ENCODE measurements at regions not wholly inside any gene's neighbourhood (a gene's known extent, or its start where the extent isn't known, plus 50 kb on each side); places are given as distances from the start of the nearest gene placed in this dataset.

DNA sequence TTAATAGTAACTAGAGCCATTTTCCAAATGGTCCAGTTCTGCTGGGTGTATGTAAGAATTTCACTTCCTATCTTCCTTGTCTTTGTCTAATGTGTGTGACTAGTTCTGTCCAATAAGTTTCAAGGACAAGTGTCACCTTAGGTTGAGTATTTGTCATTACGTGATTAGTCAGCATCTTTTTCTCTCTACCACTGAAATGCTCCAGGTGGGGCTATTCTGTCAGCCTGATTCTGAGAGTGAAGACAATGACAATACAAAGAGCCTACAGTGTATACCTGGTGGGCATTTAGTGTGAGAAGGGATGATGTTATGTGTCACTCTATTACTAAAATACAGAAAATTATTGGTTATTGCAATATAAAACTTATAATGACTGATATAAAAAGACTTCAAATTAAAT, 876.3 kb downstream of the C4orf33 start:
- intact Hi-C loops (cut with DNase I) = no loop called here
- H3K27me3 ChIP-seq (ENCODE audit: low read depth) = no peaks in the 10 kb centered on the region
- no peak overlapping the region for H3K4me3 ChIP-seq
- no peaks in the 10 kb centered on the region for H3K36me3 ChIP-seq
- ATAC-seq (no peak), DNase-seq (no peak)
- TF ChIP-seq, protein P1, sequence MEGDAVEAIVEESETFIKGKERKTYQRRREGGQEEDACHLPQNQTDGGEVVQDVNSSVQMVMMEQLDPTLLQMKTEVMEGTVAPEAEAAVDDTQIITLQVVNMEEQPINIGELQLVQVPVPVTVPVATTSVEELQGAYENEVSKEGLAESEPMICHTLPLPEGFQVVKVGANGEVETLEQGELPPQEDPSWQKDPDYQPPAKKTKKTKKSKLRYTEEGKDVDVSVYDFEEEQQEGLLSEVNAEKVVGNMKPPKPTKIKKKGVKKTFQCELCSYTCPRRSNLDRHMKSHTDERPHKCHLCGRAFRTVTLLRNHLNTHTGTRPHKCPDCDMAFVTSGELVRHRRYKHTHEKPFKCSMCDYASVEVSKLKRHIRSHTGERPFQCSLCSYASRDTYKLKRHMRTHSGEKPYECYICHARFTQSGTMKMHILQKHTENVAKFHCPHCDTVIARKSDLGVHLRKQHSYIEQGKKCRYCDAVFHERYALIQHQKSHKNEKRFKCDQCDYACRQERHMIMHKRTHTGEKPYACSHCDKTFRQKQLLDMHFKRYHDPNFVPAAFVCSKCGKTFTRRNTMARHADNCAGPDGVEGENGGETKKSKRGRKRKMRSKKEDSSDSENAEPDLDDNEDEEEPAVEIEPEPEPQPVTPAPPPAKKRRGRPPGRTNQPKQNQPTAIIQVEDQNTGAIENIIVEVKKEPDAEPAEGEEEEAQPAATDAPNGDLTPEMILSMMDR (IDR thresholded peaks at IDR 0.05) = no peak
- no peaks in the 10 kb centered on the region for H3K9me3 ChIP-seq
- no peak overlapping the region for H3K27ac ChIP-seq
- H3K4me1 ChIP-seq = no peaks in the 10 kb centered on the region

DNA sequence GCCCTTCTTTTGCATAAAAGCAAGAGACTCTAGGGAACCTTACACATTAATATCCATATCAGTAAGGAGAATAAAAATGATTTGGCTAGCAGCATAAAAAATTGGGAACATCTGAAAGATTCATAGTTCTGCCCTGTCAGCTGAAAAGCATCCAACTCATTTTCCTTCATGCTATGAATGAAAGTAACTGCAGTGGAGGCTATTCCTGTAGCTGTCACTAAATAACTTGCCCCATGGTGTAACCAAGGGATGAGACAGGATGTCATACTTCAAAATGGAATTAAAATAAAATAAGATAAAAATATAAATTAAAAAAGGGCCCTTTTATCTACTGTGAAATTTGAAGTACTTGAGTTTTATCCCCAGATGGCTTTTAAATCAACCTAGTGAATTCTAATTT, 878.8 kb downstream of the C4orf33 start:
- no peaks in the 10 kb centered on the region for H3K9me3 ChIP-seq
- TF ChIP-seq, protein P1 (IDR thresholded peaks at IDR 0.05) = no peak
- intact Hi-C loops (cut with DNase I) = no loop called here
- H3K4me3 ChIP-seq = no peak overlapping the region
- H3K36me3 ChIP-seq = no peaks in the 10 kb centered on the region
- ATAC-seq = no peak
- H3K27me3 ChIP-seq (ENCODE audit: low read depth) = no peaks in the 10 kb centered on the region
- no peak for DNase-seq
- no peaks in the 10 kb centered on the region for H3K4me1 ChIP-seq
- H3K27ac ChIP-seq = no peak overlapping the region

DNA sequence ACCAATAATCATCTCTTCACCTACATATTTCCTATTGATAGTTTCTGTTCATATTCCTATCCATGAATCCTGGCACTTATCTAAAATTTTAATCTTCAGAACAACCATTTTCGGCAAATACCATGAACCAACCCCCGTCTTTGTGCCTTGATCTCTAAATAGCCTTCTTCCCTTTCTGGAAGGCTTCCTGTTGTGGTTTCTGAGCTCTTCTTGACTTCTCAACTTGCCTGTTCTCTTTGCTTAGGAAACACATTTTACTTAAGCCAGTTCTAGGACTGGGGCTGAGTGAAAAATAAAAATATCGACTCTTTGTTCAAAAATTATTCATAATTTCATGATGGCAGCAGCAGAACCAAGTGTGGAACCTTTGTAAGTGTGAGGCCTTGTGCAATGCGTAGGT, 882.4 kb downstream of the C4orf33 start:
- TF ChIP-seq, protein P1 (IDR thresholded peaks at IDR 0.05) = no peak
- H3K27ac ChIP-seq = no peak overlapping the region
- no peaks in the 10 kb centered on the region for H3K4me1 ChIP-seq
- no peak for DNase-seq
- ATAC-seq = no peak
- H3K27me3 ChIP-seq (ENCODE audit: low read depth) = no peaks in the 10 kb centered on the region
- intact Hi-C loops (cut with DNase I) = no loop called here
- H3K4me3 ChIP-seq = no peak overlapping the region
- no peaks in the 10 kb centered on the region for H3K9me3 ChIP-seq
- no peaks in the 10 kb centered on the region for H3K36me3 ChIP-seq

DNA sequence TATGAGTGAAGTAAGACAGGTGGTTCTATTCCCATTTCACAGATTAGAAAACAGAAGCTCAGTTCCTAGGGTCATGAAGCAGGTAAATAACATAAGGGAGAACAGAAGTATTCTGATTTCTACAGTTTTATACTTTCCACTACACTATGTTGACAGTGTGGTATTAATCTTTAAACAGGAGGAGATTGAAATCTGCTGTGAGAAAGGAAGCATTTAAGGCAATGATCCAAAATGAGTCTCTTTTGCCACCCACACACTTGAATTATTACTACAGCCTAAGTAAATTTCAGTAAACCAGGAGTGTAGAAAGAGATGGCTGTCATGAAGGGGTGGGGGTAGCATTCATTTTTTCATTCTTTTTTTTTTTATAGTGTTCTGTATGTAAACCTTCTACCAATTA, 893.0 kb downstream of the C4orf33 start:
- no peak overlapping the region for H3K4me3 ChIP-seq
- H3K27me3 ChIP-seq (ENCODE audit: low read depth) = no peaks in the 10 kb centered on the region
- no peaks in the 10 kb centered on the region for H3K4me1 ChIP-seq
- DNase-seq = no peak
- H3K9me3 ChIP-seq = no peaks in the 10 kb centered on the region
- ATAC-seq = no peak
- intact Hi-C loops (cut with DNase I) = no loop called here
- TF ChIP-seq, protein P1 (IDR thresholded peaks at IDR 0.05) = no peak
- H3K36me3 ChIP-seq = no peaks in the 10 kb centered on the region
- H3K27ac ChIP-seq = no peak overlapping the region

DNA sequence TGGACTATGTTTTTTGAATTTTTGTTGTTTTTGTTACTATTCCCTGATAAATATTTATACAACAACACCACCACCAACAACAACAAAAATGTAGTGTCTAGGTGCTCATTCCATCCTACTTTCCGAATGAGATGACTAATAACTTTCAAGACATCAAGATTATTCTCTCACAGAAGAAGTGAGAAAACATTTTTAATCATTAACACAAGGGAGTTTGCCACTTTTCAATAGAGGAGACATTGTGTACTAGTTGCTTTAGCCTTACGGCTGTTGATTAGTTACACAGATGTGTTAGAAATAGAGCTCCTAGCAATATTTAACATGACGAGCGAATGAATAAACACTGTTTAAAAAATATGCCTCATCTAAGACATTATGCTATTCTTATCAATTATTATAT, 898.8 kb downstream of the C4orf33 start:
- DNase-seq = no peak
- intact Hi-C loops (cut with DNase I) = no loop called here
- no peak for ATAC-seq
- no peaks in the 10 kb centered on the region for H3K36me3 ChIP-seq
- H3K4me3 ChIP-seq = no peak overlapping the region
- no peaks in the 10 kb centered on the region for H3K4me1 ChIP-seq
- TF ChIP-seq, protein P1 (IDR thresholded peaks at IDR 0.05) = no peak
- no peaks in the 10 kb centered on the region for H3K9me3 ChIP-seq
- no peak overlapping the region for H3K27ac ChIP-seq
- H3K27me3 ChIP-seq (ENCODE audit: low read depth) = no peaks in the 10 kb centered on the region

All from lower lobe of right lung (tissue), 2 donors.